Esophagus muscularis mucosa (tissue), 4 donors: ENCODE measurements at regions not wholly inside any gene's neighbourhood (a gene's known extent, or its start where the extent isn't known, plus 50 kb on each side); places are given as distances from the start of the nearest gene placed in this dataset.

Experiments
- CTCF ChIP-seq, 3 experiments: fragments of 200-600 bp in 2 of 3; fragments of 450-650 bp in 1 of 3; sonication (generic) in 2 of 3; IDR thresholded peaks; one replicate each; pipeline ENCODE4 v1.5.1; 2017 to 2019; ENCODE audit warnings: antibody characterized with exemption in 3 of 3, mild to moderate bottlenecking in 2 of 3, moderate library complexity in 1 of 3
- EP300 ChIP-seq: sonication (generic); formaldehyde crosslinking; IDR thresholded peaks from one replicate; pipeline ENCODE4 v1.6.1; 2017; ENCODE audit warnings: antibody characterized with exemption
- POLR2A ChIP-seq: fragments of 450-650 bp; IDR thresholded peaks from one replicate; pipeline ENCODE4 v1.6.1; 2017; ENCODE audit warnings: antibody characterized with exemption, moderate library complexity, mild to moderate bottlenecking, low read depth
- POLR2AphosphoS5 ChIP-seq, 2 donors: sonication (generic); formaldehyde crosslinking; IDR thresholded peaks; one replicate each; pipeline ENCODE4 v1.6.1; 2017; ENCODE audit warnings: antibody characterized with exemption in 2 of 2

- TF ChIP-seq CTCF (IDR thresholded peaks at IDR 0.05) (no peak), POLR2A (no peak), EP300 (no peak), POLR2AphosphoS5 (IDR thresholded peaks at IDR 0.05) (no peak)
Measured at GRCh38 chr3:124142389-124142970, 150.6 kb upstream of the ROPN1 start.
